Parathyroid adenoma (tissue), 2 donors: ENCODE measurements at regions not wholly inside any gene's neighbourhood (a gene's known extent, or its start where the extent isn't known, plus 50 kb on each side); places are given as distances from the start of the nearest gene placed in this dataset.

ENCODE experiments used
- H2AFZ ChIP-seq: fragments of 300-600 bp; sonication (generic); one replicate; pipeline ENCODE4 v1.7.0; 2017; ENCODE audit warnings: antibody characterized with exemption, mild to moderate bottlenecking
- H3K27ac ChIP-seq: fragments of 300-600 bp; sonication (generic); one replicate; pipeline ENCODE4 v1.7.0; 2017
- H3K27me3 ChIP-seq: fragments of 300-600 bp; sonication (generic); one replicate; pipeline ENCODE4 v1.7.0; 2017; ENCODE audit warnings: low read length; ENCODE audit not compliant: control insufficient read depth, insufficient read depth
- H3K36me3 ChIP-seq: fragments of 300-600 bp; sonication (generic); one replicate; pipeline ENCODE4 v1.7.0; 2017; ENCODE audit warnings: low read length; ENCODE audit not compliant: control insufficient read depth, insufficient read depth
- H3K4me1 ChIP-seq: fragments of 300-600 bp; sonication (generic); one replicate; pipeline ENCODE4 v1.7.0; 2017; ENCODE audit warnings: control low read depth
- H3K4me2 ChIP-seq: fragments of 300-600 bp; sonication (generic); one replicate; pipeline ENCODE4 v1.7.0; 2017; ENCODE audit warnings: low read length
- H3K4me3 ChIP-seq: fragments of 300-600 bp; sonication (generic); one replicate; pipeline ENCODE4 v1.7.0; 2017; ENCODE audit warnings: low read depth, low read length
- H3K79me2 ChIP-seq: fragments of 300-600 bp; sonication (generic); one replicate; pipeline ENCODE4 v1.7.0; 2017; ENCODE audit warnings: control low read depth
- H3K9ac ChIP-seq: fragments of 300-600 bp; sonication (generic); one replicate; pipeline ENCODE4 v1.7.0; 2017; ENCODE audit warnings: mild to moderate bottlenecking
- H3K9me3 ChIP-seq: fragments of 300-600 bp; sonication (generic); one replicate; pipeline ENCODE4 v1.7.0; 2017; ENCODE audit warnings: low read length; ENCODE audit not compliant: control insufficient read depth
- TF ChIP-seq, protein P1 (sequence below): fragments of 300-600 bp; sonication (generic); IDR thresholded peaks from one replicate; pipeline ENCODE4 v1.7.0; 2017; ENCODE audit warnings: antibody characterized with exemption, mild to moderate bottlenecking
- donor health status: primary hyperparathyroidism.

DNA sequence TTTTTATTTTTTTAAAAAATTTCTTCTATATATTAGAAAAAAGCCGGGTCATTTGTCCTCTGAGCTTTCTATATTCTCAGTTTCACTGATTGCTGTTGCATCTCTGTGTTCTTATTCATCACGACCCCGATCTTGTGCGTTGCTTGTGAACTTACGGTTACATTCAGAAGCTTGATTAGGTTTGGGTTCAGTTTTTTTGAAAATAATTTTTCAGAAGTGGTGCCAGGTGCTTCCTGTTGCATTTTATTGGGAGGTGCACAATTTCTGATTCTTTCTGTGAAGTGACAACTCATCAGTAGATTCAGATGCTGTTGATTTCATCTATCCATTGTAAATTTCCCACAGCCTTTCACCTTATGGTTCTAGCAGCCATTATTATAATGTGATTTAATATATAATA, 147.3 kb downstream of the INHBB start:
- Histone ChIP-seq H3K4me1 (no peaks in the 10 kb centered on the region), H3K27ac (no peak overlapping the region), H3K36me3 (no peaks in the 10 kb centered on the region), H3K4me2 (no peak overlapping the region), H3K9ac (no peak overlapping the region), H3K79me2 (no peaks in the 10 kb centered on the region), H2AFZ (no peak overlapping the region), H3K4me3 (no peak overlapping the region), H3K27me3 (no peaks in the 10 kb centered on the region), H3K9me3 (no peaks in the 10 kb centered on the region)
- TF ChIP-seq, protein P1, sequence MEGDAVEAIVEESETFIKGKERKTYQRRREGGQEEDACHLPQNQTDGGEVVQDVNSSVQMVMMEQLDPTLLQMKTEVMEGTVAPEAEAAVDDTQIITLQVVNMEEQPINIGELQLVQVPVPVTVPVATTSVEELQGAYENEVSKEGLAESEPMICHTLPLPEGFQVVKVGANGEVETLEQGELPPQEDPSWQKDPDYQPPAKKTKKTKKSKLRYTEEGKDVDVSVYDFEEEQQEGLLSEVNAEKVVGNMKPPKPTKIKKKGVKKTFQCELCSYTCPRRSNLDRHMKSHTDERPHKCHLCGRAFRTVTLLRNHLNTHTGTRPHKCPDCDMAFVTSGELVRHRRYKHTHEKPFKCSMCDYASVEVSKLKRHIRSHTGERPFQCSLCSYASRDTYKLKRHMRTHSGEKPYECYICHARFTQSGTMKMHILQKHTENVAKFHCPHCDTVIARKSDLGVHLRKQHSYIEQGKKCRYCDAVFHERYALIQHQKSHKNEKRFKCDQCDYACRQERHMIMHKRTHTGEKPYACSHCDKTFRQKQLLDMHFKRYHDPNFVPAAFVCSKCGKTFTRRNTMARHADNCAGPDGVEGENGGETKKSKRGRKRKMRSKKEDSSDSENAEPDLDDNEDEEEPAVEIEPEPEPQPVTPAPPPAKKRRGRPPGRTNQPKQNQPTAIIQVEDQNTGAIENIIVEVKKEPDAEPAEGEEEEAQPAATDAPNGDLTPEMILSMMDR: no peak

DNA sequence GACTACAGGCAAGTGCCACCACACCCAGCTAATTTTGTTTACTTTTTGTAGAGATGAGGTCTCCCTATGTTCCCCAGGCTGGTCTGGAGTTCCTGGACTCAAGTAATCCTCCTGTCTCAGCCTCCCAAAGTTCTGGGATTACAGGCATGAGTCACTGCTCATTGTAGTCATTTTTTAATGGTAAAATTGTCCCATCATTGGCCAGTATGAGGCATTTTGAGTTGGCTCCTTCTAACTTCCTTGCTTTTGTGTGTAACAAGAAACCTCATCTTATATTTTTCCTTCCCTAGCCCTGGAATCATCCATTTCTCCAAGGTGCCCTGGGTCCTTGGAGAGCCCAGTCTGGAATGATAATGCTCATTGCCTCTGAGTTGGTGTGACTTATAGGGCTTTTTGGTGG, 148.5 kb downstream of the INHBB start:
- TF ChIP-seq, protein P1: no peak
- Histone ChIP-seq H3K27me3 (no peaks in the 10 kb centered on the region), H3K4me2 (no peak overlapping the region)

DNA sequence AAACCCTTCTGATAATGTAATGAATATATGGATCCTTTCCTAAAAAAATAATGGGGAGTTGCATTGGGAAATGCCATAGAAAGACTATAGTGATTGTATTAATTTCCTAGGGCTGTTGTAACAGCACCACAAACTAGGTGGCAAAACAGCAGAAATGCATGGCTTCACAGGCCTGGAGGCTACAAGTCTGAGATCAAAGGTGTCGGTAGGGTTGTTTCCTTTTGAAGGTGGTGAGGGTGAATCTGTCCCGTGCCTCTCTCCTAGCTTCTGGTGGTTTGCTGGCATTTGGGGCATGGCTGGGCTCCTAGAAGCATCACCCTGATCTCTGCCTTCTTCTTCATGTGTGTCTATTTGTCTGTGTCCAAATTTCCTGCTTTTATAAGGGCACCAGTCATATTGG, 149.7 kb downstream of the INHBB start:
- Histone ChIP-seq H3K4me3 (no peak overlapping the region), H2AFZ (no peak overlapping the region), H3K9ac (no peak overlapping the region), H3K79me2 (no peaks in the 10 kb centered on the region), H3K27ac (no peak overlapping the region), H3K4me2 (no peak overlapping the region), H3K9me3 (no peaks in the 10 kb centered on the region), H3K36me3 (no peaks in the 10 kb centered on the region), H3K4me1 (no peaks in the 10 kb centered on the region), H3K27me3 (no peaks in the 10 kb centered on the region)
- TF ChIP-seq, protein P1: no peak

More for the DNA sequence above, 148.5 kb downstream of the INHBB start:
- Histone ChIP-seq H2AFZ (no peak overlapping the region), H3K4me1 (no peaks in the 10 kb centered on the region), H3K27ac (no peak overlapping the region), H3K36me3 (no peaks in the 10 kb centered on the region), H3K79me2 (no peaks in the 10 kb centered on the region), H3K9ac (no peak overlapping the region), H3K4me3 (no peak overlapping the region), H3K9me3 (no peaks in the 10 kb centered on the region)

DNA sequence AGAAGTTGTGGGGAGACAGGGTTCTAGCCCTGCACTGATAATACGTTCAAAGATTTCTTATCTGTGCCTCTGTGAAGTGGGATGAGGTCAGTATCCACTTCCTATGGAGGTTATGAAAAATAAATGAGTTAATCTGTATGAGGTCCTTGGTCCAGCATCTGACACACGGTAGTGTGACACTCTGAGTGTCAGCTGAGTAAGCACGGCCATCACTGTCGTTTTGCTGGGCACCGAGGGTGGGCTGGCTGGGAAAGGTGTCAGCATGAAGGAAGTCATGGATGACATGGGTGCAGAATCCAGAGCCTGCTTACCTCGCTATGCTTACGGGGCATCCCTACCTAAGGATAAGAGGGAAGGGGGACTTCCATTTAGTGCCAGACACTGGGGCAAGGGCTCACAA, 150.3 kb downstream of the INHBB start:
- TF ChIP-seq, protein P1: no peak
- no peaks in the 10 kb centered on the region for H3K27me3 ChIP-seq
- H3K4me2 ChIP-seq: no peak overlapping the region
- H3K9me3 ChIP-seq: no peaks in the 10 kb centered on the region
- no peaks in the 10 kb centered on the region for H3K79me2 ChIP-seq
- H3K27ac ChIP-seq: no peak overlapping the region
- no peak overlapping the region for H3K9ac ChIP-seq
- H2AFZ ChIP-seq: no peak overlapping the region
- no peaks in the 10 kb centered on the region for H3K36me3 ChIP-seq
- no peak overlapping the region for H3K4me3 ChIP-seq
- no peaks in the 10 kb centered on the region for H3K4me1 ChIP-seq

DNA sequence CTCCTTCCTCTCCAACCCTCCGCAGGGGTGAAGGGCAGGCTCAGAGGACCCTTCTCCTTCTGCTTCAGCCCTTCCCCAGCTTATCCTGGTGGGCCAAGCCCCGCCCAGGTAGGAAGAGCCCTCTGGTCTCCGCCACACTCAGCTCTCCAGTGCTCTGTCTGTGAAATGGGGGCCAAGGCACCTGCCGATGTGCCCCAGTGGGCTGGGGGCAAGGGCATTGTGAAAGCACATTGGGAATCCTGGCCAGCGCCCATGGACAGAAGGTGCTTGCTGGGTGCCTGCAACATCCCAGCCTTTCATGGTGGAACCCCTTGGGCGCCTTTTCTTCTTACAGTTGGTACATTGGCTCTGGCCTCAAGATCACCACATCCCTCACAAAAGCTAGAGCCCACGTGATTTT, 150.8 kb downstream of the INHBB start:
- H3K36me3 ChIP-seq: no peaks in the 10 kb centered on the region
- H3K4me1 ChIP-seq: no peaks in the 10 kb centered on the region
- H3K27me3 ChIP-seq: no peaks in the 10 kb centered on the region
- H3K9ac ChIP-seq: no peak overlapping the region
- no peaks in the 10 kb centered on the region for H3K79me2 ChIP-seq
- no peak overlapping the region for H3K4me3 ChIP-seq
- no peak overlapping the region for H3K4me2 ChIP-seq
- H2AFZ ChIP-seq: no peak overlapping the region
- TF ChIP-seq, protein P1: no peak
- H3K27ac ChIP-seq: no peak overlapping the region
- H3K9me3 ChIP-seq: no peaks in the 10 kb centered on the region
